GM21367 (cell line): ENCODE measurements at regions not wholly inside any gene's neighbourhood (a gene's known extent, or its start where the extent isn't known, plus 50 kb on each side); places are given as distances from the start of the nearest gene placed in this dataset.

Experiments
- ATAC-seq: cut with Tn5 transposase; IDR thresholded peaks from one replicate; pipeline ENCODE4 v1.9.1; 2021; ENCODE audit not compliant: unreplicated experiment

- ATAC-seq: no peak
Observed at GRCh38 chr2:6336752-6337471, 528.8 kb downstream of the CMPK2 start.

GRCh38 chr2:6337472-6337820, 528.3 kb downstream of the CMPK2 start:
- ATAC-seq: no peak

- ATAC-seq: no peak
Observed at GRCh38 chr2:6341588-6342129, 524.0 kb downstream of the CMPK2 start.

GRCh38 chr2:6342273-6342920, 523.3 kb downstream of the CMPK2 start:
- ATAC-seq: no peak

- ATAC-seq: no peak
Observed at GRCh38 chr2:6343076-6343475, 522.6 kb downstream of the CMPK2 start.

GRCh38 chr2:6352247-6352646, 513.5 kb downstream of the CMPK2 start:
- peak; percentile 88 for ATAC-seq

- ATAC-seq: no peak
Observed at GRCh38 chr2:6352906-6353515, 512.7 kb downstream of the CMPK2 start.

GRCh38 chr2:6353669-6354068, 512.0 kb downstream of the CMPK2 start:
- ATAC-seq: peak; percentile 52

GRCh38 chr2:6354546-6354945, 511.2 kb downstream of the CMPK2 start:
- ATAC-seq: no peak

GRCh38 chr2:6355886-6356761, 509.6 kb downstream of the CMPK2 start:
- ATAC-seq: no peak

- no peak for ATAC-seq
Observed at GRCh38 chr2:6358546-6358945, 507.2 kb downstream of the CMPK2 start.

GRCh38 chr2:6358985-6359384, 506.7 kb downstream of the CMPK2 start:
- no peak for ATAC-seq

GRCh38 chr2:6359964-6360363, 505.7 kb downstream of the CMPK2 start:
- no peak for ATAC-seq

- ATAC-seq: no peak
Observed at GRCh38 chr2:6362671-6363450, 502.8 kb downstream of the CMPK2 start.

- no peak for ATAC-seq
Observed at GRCh38 chr2:6368281-6368680, 497.4 kb downstream of the CMPK2 start.

- ATAC-seq: no peak
Observed at GRCh38 chr2:6369266-6369665, 496.4 kb downstream of the CMPK2 start.

- ATAC-seq: no peak
Observed at GRCh38 chr2:6370753-6371551, 494.8 kb downstream of the CMPK2 start.

GRCh38 chr2:6372317-6372901, 493.3 kb downstream of the CMPK2 start:
- no peak for ATAC-seq

- no peak for ATAC-seq
Observed at GRCh38 chr2:6381326-6381725, 484.4 kb downstream of the CMPK2 start.
